MCF 10A (cell line): ENCODE measurements at regions not wholly inside any gene's neighbourhood (a gene's known extent, or its start where the extent isn't known, plus 50 kb on each side); places are given as distances from the start of the nearest gene placed in this dataset.

ENCODE experiments used
- BruUV-seq: library from RNA; stranded (reverse); fragments of 400-500 nt; replicated peaks from 2 replicates; lab custom pipeline; 2021; lab: Mats Ljungman, UMichigan
- CTCF ChIA-PET: fragments of 300-600 bp; sonication (Branson Sonifier 250); formaldehyde crosslinking; extraction: SDS; loops from one replicate; lab custom pipeline; 2021; ENCODE audit warnings: antibody characterized with exemption, inconsistent platforms; lab: Yijun Ruan, JAX
- POLR2A ChIA-PET: fragments of 300-600, 350-650 bp; sonication (Branson Sonifier 250); formaldehyde crosslinking; extraction: SDS; loops from one replicate; lab custom pipeline; 2020; ENCODE audit warnings: antibody characterized with exemption, inconsistent platforms; lab: Yijun Ruan, JAX
- DNase-seq: peaks from one replicate; pipeline ENCODE4 v3.0.0-alpha.2; 2018; ENCODE audit not compliant: unreplicated experiment
- H3K27ac Mint-ChIP-seq: one replicate; pipeline ENCODE4 v1.8.0; 2022; ENCODE audit warnings: mild to moderate bottlenecking, low read depth, mixed read lengths; ENCODE audit not compliant: unreplicated experiment
- H3K27me3 Mint-ChIP-seq: one replicate; pipeline ENCODE4 v1.8.0; 2022; ENCODE audit warnings: mixed read lengths; ENCODE audit not compliant: insufficient read depth, unreplicated experiment
- H3K36me3 Mint-ChIP-seq: one replicate; pipeline ENCODE4 v1.8.0; 2022; ENCODE audit warnings: mild to moderate bottlenecking, moderate library complexity, mixed read lengths; ENCODE audit not compliant: insufficient read depth, unreplicated experiment
- H3K4me1 Mint-ChIP-seq: one replicate; pipeline ENCODE4 v1.8.0; 2022; ENCODE audit warnings: mixed read lengths; ENCODE audit not compliant: insufficient read depth, unreplicated experiment
- H3K4me3 Mint-ChIP-seq: one replicate; pipeline ENCODE4 v1.8.0; 2022; ENCODE audit warnings: mild to moderate bottlenecking, moderate library complexity, mixed read lengths; ENCODE audit not compliant: unreplicated experiment
- H3K9me3 Mint-ChIP-seq: one replicate; pipeline ENCODE4 v1.8.0; 2022; ENCODE audit warnings: mixed read lengths; ENCODE audit not compliant: unreplicated experiment
- CTCF ChIP-seq: fragments of 200-600 bp; IDR thresholded peaks from one replicate; pipeline ENCODE4 v1.8.0; 2022; ENCODE audit warnings: antibody characterized with exemption, mild to moderate bottlenecking; ENCODE audit not compliant: unreplicated experiment
- intact Hi-C: fragments of 100-400 bp; cut with micrococcal nuclease; formaldehyde crosslinking; loops from 2 replicates; pipeline ENCODE4 v1.14.1; 2022

GRCh38 chr6:130520801-130521200 lies 155.0 kb downstream of the TMEM200A start:
- TF ChIP-seq CTCF, result no peak
- Mint-ChIP-seq H3K9me3 (no peaks in the 10 kb centered on the region), H3K27ac (no peak overlapping the region), H3K4me3 (no peak overlapping the region), H3K4me1 (peaks cover 11% of the 10 kb centered on the region), H3K27me3 (no peaks in the 10 kb centered on the region), H3K36me3 (no peaks in the 10 kb centered on the region)
- DNase-seq, result no peak
- ChIA-PET CTCF (interaction anchor here (0.7 kb wide), 1 partner anchor 21 kb away, joined by 3 read pairs; no protein-coding TSS in a partner anchor), POLR2A (interaction anchor here (1.4 kb wide), 1 partner anchor 37 kb away, joined by 3 read pairs; no protein-coding TSS in a partner anchor)
- intact Hi-C loops, result no loop called here
- no TSS peak for BruUV-seq

GRCh38 chr6:130524552-130524951 lies 158.7 kb downstream of the TMEM200A start:
- ChIA-PET CTCF (no interaction called here), POLR2A (no interaction called here)
- TF ChIP-seq CTCF, result no peak
- no TSS peak for BruUV-seq
- no peaks in the 10 kb centered on the region for H3K36me3 Mint-ChIP-seq
- H3K27ac Mint-ChIP-seq, result no peak overlapping the region
- H3K4me3 Mint-ChIP-seq, result no peak overlapping the region
- no peaks in the 10 kb centered on the region for H3K4me1 Mint-ChIP-seq
- intact Hi-C loops, result no loop called here
- H3K27me3 Mint-ChIP-seq, result no peaks in the 10 kb centered on the region
- DNase-seq, result no peak
- H3K9me3 Mint-ChIP-seq, result no peaks in the 10 kb centered on the region

GRCh38 chr6:130525408-130525807 lies 159.6 kb downstream of the TMEM200A start:
- no peaks in the 10 kb centered on the region for H3K9me3 Mint-ChIP-seq
- no peak for DNase-seq
- H3K27me3 Mint-ChIP-seq, result no peaks in the 10 kb centered on the region
- H3K4me1 Mint-ChIP-seq, result no peaks in the 10 kb centered on the region
- no peak overlapping the region for H3K4me3 Mint-ChIP-seq
- H3K36me3 Mint-ChIP-seq, result no peaks in the 10 kb centered on the region
- ChIA-PET POLR2A (interaction anchor here (1.1 kb wide), 1 partner anchor 95 kb away, joined by 3 read pairs; no protein-coding TSS in a partner anchor), CTCF (no interaction called here)
- TF ChIP-seq CTCF, result no peak
- no TSS peak for BruUV-seq
- intact Hi-C loops, result no loop called here
- H3K27ac Mint-ChIP-seq, result no peak overlapping the region

GRCh38 chr6:130526466-130526865 lies 160.6 kb downstream of the TMEM200A start:
- Mint-ChIP-seq H3K4me1 (no peaks in the 10 kb centered on the region), H3K9me3 (no peaks in the 10 kb centered on the region), H3K36me3 (no peaks in the 10 kb centered on the region), H3K27ac (no peak overlapping the region), H3K4me3 (no peak overlapping the region), H3K27me3 (no peaks in the 10 kb centered on the region)
- no peak for DNase-seq
- POLR2A ChIA-PET, result interaction anchor here (0.8 kb wide), 2 partner anchors 9 to 11 kb away, joined by 3 to 4 read pairs; no protein-coding TSS in a partner anchor
- no peak for TF ChIP-seq CTCF
- intact Hi-C loops, result no loop called here
- BruUV-seq, result no TSS peak
- CTCF ChIA-PET, result interaction anchor here (0.7 kb wide), 2 partner anchors 9 to 80 kb away, joined by 3 to 4 read pairs; no protein-coding TSS in a partner anchor
